GM21529 (cell line): ENCODE measurements at regions not wholly inside any gene's neighbourhood (a gene's known extent, or its start where the extent isn't known, plus 50 kb on each side); places are given as distances from the start of the nearest gene placed in this dataset.

ENCODE experiments used
- ATAC-seq: cut with Tn5 transposase; IDR thresholded peaks from one replicate; pipeline ENCODE4 v1.9.1; 2021; ENCODE audit not compliant: unreplicated experiment

GRCh38 chr16:48950184-48950583 is 331.5 kb downstream of the CBLN1 start:
- no peak for ATAC-seq

- no peak for ATAC-seq
Observed at GRCh38 chr16:48949636-48950035, 332.0 kb downstream of the CBLN1 start.

GRCh38 chr16:48948911-48949310 is 332.7 kb downstream of the CBLN1 start:
- ATAC-seq = no peak

GRCh38 chr16:48947371-48947713 is 334.3 kb downstream of the CBLN1 start:
- ATAC-seq = no peak

- ATAC-seq = no peak
Observed at GRCh38 chr16:48946686-48947370, 334.8 kb downstream of the CBLN1 start.

GRCh38 chr16:48942996-48943395 is 333.0 kb upstream of the N4BP1 start:
- ATAC-seq = no peak

GRCh38 chr16:48936811-48937210 is 326.8 kb upstream of the N4BP1 start:
- ATAC-seq = no peak

GRCh38 chr16:48932216-48932855 is 322.4 kb upstream of the N4BP1 start:
- no peak for ATAC-seq

GRCh38 chr16:48930951-48931553 is 321.1 kb upstream of the N4BP1 start:
- ATAC-seq = no peak

- no peak for ATAC-seq
Observed at GRCh38 chr16:48919791-48920190, 309.8 kb upstream of the N4BP1 start.

GRCh38 chr16:48918520-48919258 is 308.7 kb upstream of the N4BP1 start:
- no peak for ATAC-seq

- ATAC-seq = no peak
Observed at GRCh38 chr16:48916566-48916965, 306.6 kb upstream of the N4BP1 start.

- no peak for ATAC-seq
Observed at GRCh38 chr16:48914070-48914469, 304.1 kb upstream of the N4BP1 start.

- ATAC-seq = no peak
Observed at GRCh38 chr16:48913384-48913783, 303.4 kb upstream of the N4BP1 start.

GRCh38 chr16:48912360-48912759 is 302.4 kb upstream of the N4BP1 start:
- no peak for ATAC-seq

- ATAC-seq = no peak
Observed at GRCh38 chr16:48911700-48912099, 301.7 kb upstream of the N4BP1 start.

GRCh38 chr16:48910214-48910613 is 300.2 kb upstream of the N4BP1 start:
- no peak for ATAC-seq

- ATAC-seq = no peak
Observed at GRCh38 chr16:48909231-48909630, 299.3 kb upstream of the N4BP1 start.

GRCh38 chr16:48907906-48908634 is 298.1 kb upstream of the N4BP1 start:
- peak; percentile 70 for ATAC-seq

GRCh38 chr16:48905632-48906505 is 295.9 kb upstream of the N4BP1 start:
- no peak for ATAC-seq
